GM12891 (cell line): ENCODE measurements at regions not wholly inside any gene's neighbourhood (a gene's known extent, or its start where the extent isn't known, plus 50 kb on each side); places are given as distances from the start of the nearest gene placed in this dataset.

Source experiments
- DNase-seq: peaks from one replicate; pipeline ENCODE4 v3.0.0; 2011; ENCODE audit warnings: low spot score; ENCODE audit not compliant: insufficient read length
- FAIRE-seq: peaks from 2 replicates; lab custom pipeline; 2011; peaks lifted over from hg19 to GRCh38; lab: Jason Lieb, UNC
- PAX5 ChIP-seq: IDR thresholded peaks from 2 replicates; pipeline ENCODE4 v1.6.1; 2011; ENCODE audit warnings: low read length, moderate library complexity, mild to moderate bottlenecking; ENCODE audit not compliant: insufficient read depth, severe bottlenecking
- POLR2A ChIP-seq: IDR thresholded peaks from 2 replicates; pipeline ENCODE4 v1.6.1; 2011; ENCODE audit warnings: low read depth, low read length, control low read depth
- POLR2AphosphoS5 ChIP-seq: IDR thresholded peaks from 2 replicates; pipeline ENCODE4 v1.6.1; 2011; ENCODE audit warnings: low read depth, low read length, control low read depth
- POU2F2 ChIP-seq: IDR thresholded peaks from 2 replicates; pipeline ENCODE4 v1.6.1; 2011; ENCODE audit warnings: low read depth, mild to moderate bottlenecking, control low read depth, low read length, moderate library complexity
- SPI1 ChIP-seq: IDR thresholded peaks from 2 replicates; pipeline ENCODE4 v1.6.1; 2011; ENCODE audit warnings: low read depth, low read length, control low read depth
- TAF1 ChIP-seq: IDR thresholded peaks from 2 replicates; pipeline ENCODE4 v1.6.1; 2011; ENCODE audit warnings: low read depth, low read length, control low read depth

- DNase-seq (no peak), FAIRE-seq (no peak)
Measured at GRCh38 chr2:194135463-194135862, 1521.6 kb upstream of the SLC39A10 start.

GRCh38 chr2:194128810-194129209, 1528.2 kb upstream of the SLC39A10 start:
- DNase-seq (no peak), FAIRE-seq (no peak)
- TF ChIP-seq POLR2A (no peak), TAF1 (no peak)

More at GRCh38 chr2:194135463-194135862, 1521.6 kb upstream of the SLC39A10 start:
- TF ChIP-seq POLR2AphosphoS5 (no peak), TAF1 (no peak), POU2F2 (no peak), PAX5 (no peak), POLR2A (no peak), SPI1 (no peak)

- TF ChIP-seq PAX5 (no peak), SPI1 (no peak), POU2F2 (no peak)
- DNase-seq: no peak
- FAIRE-seq: no peak
Measured at GRCh38 chr2:194126418-194126817, 1530.6 kb upstream of the SLC39A10 start.

- no peak for FAIRE-seq
- TF ChIP-seq POLR2A (no peak), SPI1 (no peak), POU2F2 (no peak), POLR2AphosphoS5 (no peak), PAX5 (no peak), TAF1 (no peak)
- DNase-seq: no peak
Measured at GRCh38 chr2:194116861-194117260, 1540.2 kb upstream of the SLC39A10 start.

GRCh38 chr2:194105358-194105757, 1551.7 kb upstream of the SLC39A10 start:
- TF ChIP-seq POU2F2: no peak
- no peak for TF ChIP-seq PAX5
- no peak for TF ChIP-seq POLR2A
- no peak for FAIRE-seq
- no peak for DNase-seq

- DNase-seq: peak; percentile 7
- FAIRE-seq: peak; percentile 88
- TF ChIP-seq SPI1: peak; percentile 99
- TF ChIP-seq POU2F2: no peak
Measured at GRCh38 chr2:194104687-194105086, 1552.3 kb upstream of the SLC39A10 start.

GRCh38 chr2:194103941-194104659, 1552.9 kb upstream of the SLC39A10 start:
- FAIRE-seq (peak; percentile 59), DNase-seq (no peak)
- TF ChIP-seq TAF1: no peak

- FAIRE-seq (no peak), DNase-seq (no peak)
- TF ChIP-seq SPI1 (no peak), POLR2A (no peak), POLR2AphosphoS5 (no peak), PAX5 (no peak), TAF1 (no peak), POU2F2 (no peak)
Measured at GRCh38 chr2:194102546-194102945, 1554.5 kb upstream of the SLC39A10 start.

GRCh38 chr2:194100201-194100600, 1556.8 kb upstream of the SLC39A10 start:
- DNase-seq (no peak), FAIRE-seq (no peak)
- TF ChIP-seq SPI1: no peak
- no peak for TF ChIP-seq POLR2AphosphoS5
- no peak for TF ChIP-seq TAF1

- FAIRE-seq (no peak), DNase-seq (no peak)
- TF ChIP-seq POLR2AphosphoS5 (no peak), POU2F2 (no peak), SPI1 (no peak), PAX5 (no peak), POLR2A (no peak)
Measured at GRCh38 chr2:194096402-194096801, 1560.6 kb upstream of the SLC39A10 start.

- no peak for DNase-seq
- FAIRE-seq: no peak
- TF ChIP-seq TAF1 (no peak), POLR2AphosphoS5 (no peak), POU2F2 (no peak), SPI1 (no peak), POLR2A (no peak), PAX5 (no peak)
Measured at GRCh38 chr2:194095359-194095758, 1561.7 kb upstream of the SLC39A10 start.
